ENCODE measurements at regions not wholly inside any gene's neighbourhood (a gene's known extent, or its start where the extent isn't known, plus 50 kb on each side); places are given as distances from the start of the nearest gene placed in this dataset.

GRCh38 chr1:4047666-4048065 is 147.6 kb upstream of the C1orf174 start:
- H3K4me1 Mint-ChIP-seq (ENCODE audit: low read depth), result no peaks in the 10 kb centered on the region
- H3K4me3 Mint-ChIP-seq, result no peak overlapping the region
- H3K9me3 Mint-ChIP-seq, result no peaks in the 10 kb centered on the region
- DNase-seq (no peak), ATAC-seq (replicated peaks in 1 of 2) (no peak)
- no peak overlapping the region for H3K27ac Mint-ChIP-seq
- peaks cover 24% of the 10 kb centered on the region for H3K27me3 Mint-ChIP-seq (ENCODE audit: low read depth)
- H3K36me3 Mint-ChIP-seq (ENCODE audit: insufficient read depth in 2 of 2), result no peaks in the 10 kb centered on the region

GRCh38 chr1:4048076-4048475 is 148.0 kb upstream of the C1orf174 start:
- Mint-ChIP-seq H3K4me1 (ENCODE audit: low read depth) (no peaks in the 10 kb centered on the region), H3K4me3 (no peak overlapping the region), H3K36me3 (ENCODE audit: insufficient read depth in 2 of 2) (no peaks in the 10 kb centered on the region), H3K9me3 (no peaks in the 10 kb centered on the region), H3K27ac (no peak overlapping the region), H3K27me3 (ENCODE audit: low read depth) (peaks cover 22% of the 10 kb centered on the region)
- ATAC-seq (replicated peaks in 1 of 2), result no peak
- DNase-seq, result no peak

GRCh38 chr1:4048921-4049320 is 148.8 kb upstream of the C1orf174 start:
- Mint-ChIP-seq H3K27me3 (ENCODE audit: low read depth) (peaks cover 19% of the 10 kb centered on the region), H3K36me3 (ENCODE audit: insufficient read depth in 2 of 2) (no peaks in the 10 kb centered on the region), H3K4me1 (ENCODE audit: low read depth) (no peaks in the 10 kb centered on the region), H3K27ac (no peak overlapping the region), H3K4me3 (no peak overlapping the region), H3K9me3 (no peaks in the 10 kb centered on the region)
- DNase-seq (no peak), ATAC-seq (replicated peaks in 1 of 2) (no peak)

GRCh38 chr1:4050998-4051397 is 150.9 kb upstream of the C1orf174 start:
- no peak for ATAC-seq (replicated peaks in 1 of 2)
- H3K9me3 Mint-ChIP-seq, result no peaks in the 10 kb centered on the region
- H3K4me1 Mint-ChIP-seq (ENCODE audit: low read depth), result no peaks in the 10 kb centered on the region

GRCh38 chr1:4052657-4053056 is 152.6 kb upstream of the C1orf174 start:
- no peaks in the 10 kb centered on the region for H3K4me1 Mint-ChIP-seq (ENCODE audit: low read depth)
- H3K27ac Mint-ChIP-seq, result no peak overlapping the region
- H3K4me3 Mint-ChIP-seq, result no peak overlapping the region

More at GRCh38 chr1:4050998-4051397, 150.9 kb upstream of the C1orf174 start:
- H3K27me3 Mint-ChIP-seq (ENCODE audit: low read depth), result peaks cover 14% of the 10 kb centered on the region
- DNase-seq, result no peak
- no peak overlapping the region for H3K27ac Mint-ChIP-seq
- no peaks in the 10 kb centered on the region for H3K36me3 Mint-ChIP-seq (ENCODE audit: insufficient read depth in 2 of 2)
- no peak overlapping the region for H3K4me3 Mint-ChIP-seq

GRCh38 chr1:4053160-4053748 is 153.2 kb upstream of the C1orf174 start:
- no peak overlapping the region for H3K4me3 Mint-ChIP-seq
- H3K4me1 Mint-ChIP-seq (ENCODE audit: low read depth), result no peaks in the 10 kb centered on the region
- H3K9me3 Mint-ChIP-seq, result no peaks in the 10 kb centered on the region
- no peak overlapping the region for H3K27ac Mint-ChIP-seq
- ATAC-seq (replicated peaks in 1 of 2) (no peak), DNase-seq (no peak)
- no peaks in the 10 kb centered on the region for H3K36me3 Mint-ChIP-seq (ENCODE audit: insufficient read depth in 2 of 2)
- peaks cover 10% of the 10 kb centered on the region for H3K27me3 Mint-ChIP-seq (ENCODE audit: low read depth)

More at GRCh38 chr1:4052657-4053056, 152.6 kb upstream of the C1orf174 start:
- ATAC-seq (replicated peaks in 1 of 2), result no peak
- H3K9me3 Mint-ChIP-seq, result no peaks in the 10 kb centered on the region
- H3K27me3 Mint-ChIP-seq (ENCODE audit: low read depth), result peaks cover 14% of the 10 kb centered on the region
- H3K36me3 Mint-ChIP-seq (ENCODE audit: insufficient read depth in 2 of 2), result no peaks in the 10 kb centered on the region
- DNase-seq, result no peak

GRCh38 chr1:4053774-4054173 is 153.7 kb upstream of the C1orf174 start:
- Mint-ChIP-seq H3K36me3 (ENCODE audit: insufficient read depth in 2 of 2) (no peaks in the 10 kb centered on the region), H3K27me3 (ENCODE audit: low read depth) (peaks cover 10% of the 10 kb centered on the region), H3K27ac (no peak overlapping the region), H3K4me1 (ENCODE audit: low read depth) (no peaks in the 10 kb centered on the region), H3K9me3 (no peaks in the 10 kb centered on the region), H3K4me3 (no peak overlapping the region)
- DNase-seq (no peak), ATAC-seq (replicated peaks in 1 of 2) (no peak)

- no peaks in the 10 kb centered on the region for H3K4me1 Mint-ChIP-seq (ENCODE audit: low read depth)
- no peaks in the 10 kb centered on the region for H3K36me3 Mint-ChIP-seq (ENCODE audit: insufficient read depth in 2 of 2)
- no peak for DNase-seq
Measured at GRCh38 chr1:4055294-4055967, 155.4 kb upstream of the C1orf174 start.

GRCh38 chr1:4056422-4056821 is 156.3 kb upstream of the C1orf174 start:
- ATAC-seq (replicated peaks in 1 of 2), result no peak

More at GRCh38 chr1:4055294-4055967, 155.4 kb upstream of the C1orf174 start:
- no peak overlapping the region for H3K4me3 Mint-ChIP-seq
- no peaks in the 10 kb centered on the region for H3K9me3 Mint-ChIP-seq
- no peaks in the 10 kb centered on the region for H3K27me3 Mint-ChIP-seq (ENCODE audit: low read depth)
- ATAC-seq (replicated peaks in 1 of 2), result no peak
- no peak overlapping the region for H3K27ac Mint-ChIP-seq

GRCh38 chr1:4056989-4057388 is 156.9 kb upstream of the C1orf174 start:
- Mint-ChIP-seq H3K9me3 (no peaks in the 10 kb centered on the region), H3K4me3 (no peak overlapping the region), H3K27me3 (ENCODE audit: low read depth) (no peaks in the 10 kb centered on the region), H3K4me1 (ENCODE audit: low read depth) (no peaks in the 10 kb centered on the region), H3K36me3 (ENCODE audit: insufficient read depth in 2 of 2) (no peaks in the 10 kb centered on the region), H3K27ac (no peak overlapping the region)
- DNase-seq, result no peak
- no peak for ATAC-seq (replicated peaks in 1 of 2)

More at GRCh38 chr1:4056422-4056821, 156.3 kb upstream of the C1orf174 start:
- Mint-ChIP-seq H3K36me3 (ENCODE audit: insufficient read depth in 2 of 2) (no peaks in the 10 kb centered on the region), H3K4me1 (ENCODE audit: low read depth) (no peaks in the 10 kb centered on the region), H3K27me3 (ENCODE audit: low read depth) (no peaks in the 10 kb centered on the region), H3K4me3 (no peak overlapping the region), H3K9me3 (no peaks in the 10 kb centered on the region), H3K27ac (no peak overlapping the region)
- DNase-seq, result no peak

GRCh38 chr1:4057603-4058002 is 157.5 kb upstream of the C1orf174 start:
- Mint-ChIP-seq H3K27me3 (ENCODE audit: low read depth) (no peaks in the 10 kb centered on the region), H3K27ac (no peak overlapping the region), H3K36me3 (ENCODE audit: insufficient read depth in 2 of 2) (no peaks in the 10 kb centered on the region), H3K9me3 (no peaks in the 10 kb centered on the region), H3K4me3 (no peak overlapping the region), H3K4me1 (ENCODE audit: low read depth) (no peaks in the 10 kb centered on the region)
- no peak for ATAC-seq (replicated peaks in 1 of 2)
- no peak for DNase-seq

GRCh38 chr1:4058122-4058521 is 158.1 kb upstream of the C1orf174 start:
- Mint-ChIP-seq H3K36me3 (ENCODE audit: insufficient read depth in 2 of 2) (no peaks in the 10 kb centered on the region), H3K4me1 (ENCODE audit: low read depth) (no peaks in the 10 kb centered on the region), H3K27ac (no peak overlapping the region), H3K9me3 (no peaks in the 10 kb centered on the region), H3K4me3 (no peak overlapping the region), H3K27me3 (ENCODE audit: low read depth) (no peaks in the 10 kb centered on the region)
- ATAC-seq (replicated peaks in 1 of 2) (no peak), DNase-seq (no peak)

- ATAC-seq (replicated peaks in 1 of 2) (no peak), DNase-seq (no peak)
- no peak overlapping the region for H3K27ac Mint-ChIP-seq
- H3K36me3 Mint-ChIP-seq (ENCODE audit: insufficient read depth in 2 of 2), result no peaks in the 10 kb centered on the region
- H3K27me3 Mint-ChIP-seq (ENCODE audit: low read depth), result no peaks in the 10 kb centered on the region
- H3K4me3 Mint-ChIP-seq, result no peak overlapping the region
- no peaks in the 10 kb centered on the region for H3K9me3 Mint-ChIP-seq
- no peaks in the 10 kb centered on the region for H3K4me1 Mint-ChIP-seq (ENCODE audit: low read depth)
Measured at GRCh38 chr1:4058706-4059105, 158.6 kb upstream of the C1orf174 start.

GRCh38 chr1:4059270-4059669 is 159.2 kb upstream of the C1orf174 start:
- ATAC-seq (replicated peaks in 1 of 2) (no peak), DNase-seq (no peak)
- H3K27me3 Mint-ChIP-seq (ENCODE audit: low read depth), result no peaks in the 10 kb centered on the region
- no peaks in the 10 kb centered on the region for H3K4me1 Mint-ChIP-seq (ENCODE audit: low read depth)
- no peak overlapping the region for H3K27ac Mint-ChIP-seq
- no peaks in the 10 kb centered on the region for H3K36me3 Mint-ChIP-seq (ENCODE audit: insufficient read depth in 2 of 2)
- H3K4me3 Mint-ChIP-seq, result no peak overlapping the region
- no peaks in the 10 kb centered on the region for H3K9me3 Mint-ChIP-seq

Measured in activated T-cell treated with anti-CD3 and anti-CD28 coated beads, Interleukin-2, amount 50 U/mL, for 72 hours (primary cell).